Omental fat pad (tissue), 3 donors: ENCODE measurements at regions not wholly inside any gene's neighbourhood (a gene's known extent, or its start where the extent isn't known, plus 50 kb on each side); places are given as distances from the start of the nearest gene placed in this dataset.

ENCODE experiments used
- ATAC-seq: fragments of 150-250 bp; one replicate; pipeline ENCODE4 v1.9.1; 2016; ENCODE audit warnings: mild to moderate bottlenecking, moderate library complexity; ENCODE audit not compliant: low FRiP score
- DNase-seq: peaks from one replicate; pipeline ENCODE4 v3.0.0-alpha.2; 2019; ENCODE audit warnings: low spot score
- CTCF ChIP-seq, 3 donors: fragments of 450-650 bp; IDR thresholded peaks; one replicate each; pipeline ENCODE4 v1.5.1; 2016 to 2017; ENCODE audit warnings: antibody characterized with exemption in 3 of 3, mild to moderate bottlenecking in 3 of 3, moderate library complexity in 2 of 3

GRCh38 chr4:110926841-110927400, 304.0 kb upstream of the PITX2 start:
- DNase-seq (no peak), ATAC-seq (no peak)
- no peak for TF ChIP-seq CTCF (IDR thresholded peaks at IDR 0.05)

- ATAC-seq: no peak
- no peak for DNase-seq
- no peak for TF ChIP-seq CTCF (IDR thresholded peaks at IDR 0.05)
Observed at GRCh38 chr4:110933341-110933740, 310.5 kb upstream of the PITX2 start.

- no peak for ATAC-seq
- no peak for TF ChIP-seq CTCF (IDR thresholded peaks at IDR 0.05)
- no peak for DNase-seq
Observed at GRCh38 chr4:110944501-110944900, 321.6 kb upstream of the PITX2 start.

- DNase-seq: no peak
- ATAC-seq: no peak
- TF ChIP-seq CTCF (IDR thresholded peaks at IDR 0.05): no peak
Observed at GRCh38 chr4:110945600-110945999, 322.7 kb upstream of the PITX2 start.

GRCh38 chr4:110949542-110949941, 326.7 kb upstream of the PITX2 start:
- ATAC-seq: no peak
- DNase-seq: no peak
- TF ChIP-seq CTCF (IDR thresholded peaks at IDR 0.05): no peak

- no peak for TF ChIP-seq CTCF (IDR thresholded peaks at IDR 0.05)
- DNase-seq (no peak), ATAC-seq (no peak)
Observed at GRCh38 chr4:110950731-110951130, 327.9 kb upstream of the PITX2 start.

GRCh38 chr4:110953191-110953590, 330.3 kb upstream of the PITX2 start:
- ATAC-seq (no peak), DNase-seq (no peak)
- no peak for TF ChIP-seq CTCF (IDR thresholded peaks at IDR 0.05)
